ENCODE measurements at regions not wholly inside any gene's neighbourhood (a gene's known extent, or its start where the extent isn't known, plus 50 kb on each side); places are given as distances from the start of the nearest gene placed in this dataset.

- DNase-seq, result no peak
Observed at GRCh38 chr2:145692971-145693478, 1173.1 kb upstream of the ZEB2 start.

GRCh38 chr2:145691659-145692058 lies 1171.7 kb upstream of the ZEB2 start:
- no peak for DNase-seq

GRCh38 chr2:145690183-145690778 lies 1170.4 kb upstream of the ZEB2 start:
- DNase-seq, result no peak

DNA sequence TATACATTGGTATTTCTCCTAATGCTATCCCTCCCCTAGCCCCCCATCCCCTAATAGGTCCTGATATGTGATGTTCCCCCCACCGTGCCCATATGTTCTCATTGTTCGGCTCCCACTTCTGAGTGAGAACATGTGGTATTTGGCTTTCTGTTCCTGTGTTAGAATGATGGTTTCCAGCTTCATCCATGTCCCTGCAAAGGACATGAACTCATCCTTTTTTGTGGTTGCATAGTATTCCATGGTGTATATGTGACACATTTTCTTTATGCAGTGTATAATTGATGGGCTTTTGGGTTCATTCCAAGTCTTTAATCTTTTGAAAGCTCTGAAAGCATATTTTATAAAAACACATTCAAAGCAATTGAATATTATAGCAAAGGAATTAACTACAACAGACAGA lies 1169.4 kb upstream of the ZEB2 start:
- no peak for DNase-seq

- no peak for DNase-seq
Observed at GRCh38 chr2:145688156-145688555, 1168.2 kb upstream of the ZEB2 start.

GRCh38 chr2:145687442-145688134 lies 1167.7 kb upstream of the ZEB2 start:
- no peak for DNase-seq

DNA sequence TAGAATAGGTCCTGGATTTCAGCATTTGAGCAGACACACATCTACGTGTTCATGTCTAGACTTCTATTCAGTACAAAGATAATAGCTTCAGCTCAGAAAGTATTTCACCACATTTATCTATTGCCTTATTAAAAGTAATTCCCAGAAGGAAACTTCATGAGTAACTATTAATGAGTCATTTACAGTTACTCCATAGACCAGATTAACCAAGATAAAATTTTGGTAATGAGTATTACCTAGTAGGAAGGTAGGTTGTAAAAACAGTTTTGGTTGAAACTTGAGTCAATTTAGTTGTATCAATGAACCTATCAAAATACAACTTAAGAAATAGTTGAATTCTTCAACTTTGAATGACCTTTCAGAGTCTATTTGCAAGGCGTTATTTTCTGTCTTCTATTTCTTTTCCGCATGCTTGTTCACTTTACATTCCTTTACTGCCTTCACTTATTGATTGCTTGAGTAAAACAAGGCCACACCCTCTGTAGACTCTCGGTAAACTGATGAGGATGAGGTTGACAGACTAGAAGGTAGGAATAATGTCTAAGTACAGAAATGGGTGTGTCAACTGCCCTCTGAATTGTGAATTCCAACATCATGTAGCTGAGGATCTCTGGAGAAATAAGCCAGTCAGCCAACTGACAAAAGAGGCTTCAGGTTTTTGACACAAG lies 1165.6 kb upstream of the ZEB2 start:
- no peak for DNase-seq

- no peak for DNase-seq
Observed at GRCh38 chr2:145682546-145683157, 1162.7 kb upstream of the ZEB2 start.

- no peak for DNase-seq
Observed at GRCh38 chr2:145680276-145680675, 1160.4 kb upstream of the ZEB2 start.

- no peak for DNase-seq
Observed at GRCh38 chr2:145677371-145677770, 1157.5 kb upstream of the ZEB2 start.

DNA sequence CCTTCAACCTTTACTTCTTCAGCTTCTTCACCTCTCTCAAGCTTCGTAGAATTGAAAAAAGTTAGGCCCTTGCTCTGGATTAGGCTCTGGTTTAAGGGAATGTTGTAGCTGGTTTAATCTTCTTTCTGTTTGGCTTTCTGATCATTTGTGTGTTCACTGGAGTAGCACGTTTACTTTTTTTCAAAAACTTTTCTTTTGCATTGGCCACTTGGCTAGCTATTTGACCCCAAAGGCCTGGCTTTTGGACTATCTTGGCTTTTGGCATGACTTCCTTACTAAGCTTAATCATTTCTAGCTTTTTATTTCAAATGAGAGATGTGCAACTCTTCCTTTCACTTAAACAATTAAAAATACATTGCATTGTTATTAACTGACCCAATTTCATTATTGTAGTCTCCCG lies 1154.8 kb upstream of the ZEB2 start:
- no peak for DNase-seq

GRCh38 chr2:145669301-145669700 lies 1149.4 kb upstream of the ZEB2 start:
- DNase-seq, result no peak

GRCh38 chr2:145666552-145666951 lies 1146.6 kb upstream of the ZEB2 start:
- DNase-seq, result no peak

DNA sequence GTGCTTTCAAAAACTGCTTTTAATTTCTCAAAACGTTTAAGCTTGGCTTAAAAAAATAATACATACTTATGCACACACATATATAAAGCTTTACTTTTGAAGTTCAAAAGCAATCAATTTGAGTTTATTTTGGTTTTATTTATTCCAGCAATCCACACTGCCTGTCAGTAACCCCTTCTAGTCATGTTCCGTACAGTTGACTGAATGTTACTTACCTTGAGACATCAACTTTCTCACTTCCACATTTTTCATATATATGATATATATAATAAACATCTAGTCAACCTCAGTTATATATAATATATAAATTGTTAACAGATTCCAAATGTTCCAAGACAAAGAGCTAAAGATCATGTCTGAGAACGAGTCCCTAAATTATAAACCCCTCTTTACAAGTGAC lies 1137.3 kb upstream of the ZEB2 start:
- DNase-seq, result no peak

DNA sequence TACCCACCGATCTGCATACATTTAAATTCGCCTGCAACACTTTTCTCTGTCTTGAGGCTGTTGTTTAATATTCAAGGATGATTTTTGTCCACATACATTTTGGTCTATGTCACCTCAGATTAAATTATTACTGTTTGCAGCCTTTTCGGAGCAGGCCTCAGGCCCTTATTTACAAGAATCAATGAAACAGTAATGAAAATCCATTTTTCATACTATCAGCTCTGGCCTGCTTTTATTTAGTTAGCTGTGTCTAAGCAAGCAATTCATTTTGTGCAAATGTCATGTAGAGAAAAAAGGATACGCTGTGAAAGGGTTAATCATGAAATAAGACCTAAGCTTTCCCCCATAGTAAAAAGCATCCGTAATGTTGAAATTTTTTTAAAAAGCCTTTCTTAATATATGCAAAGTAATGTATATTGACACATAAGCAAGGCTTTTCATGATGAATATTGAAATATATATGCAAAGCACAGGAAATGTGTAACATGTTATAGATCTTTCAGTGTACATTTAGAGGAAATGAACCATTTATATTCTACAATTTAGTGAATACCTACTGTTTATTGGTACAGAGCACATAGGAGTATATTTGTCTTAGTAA lies 1135.3 kb upstream of the ZEB2 start:
- DNase-seq, result no peak

GRCh38 chr2:145654746-145655145 lies 1134.8 kb upstream of the ZEB2 start:
- DNase-seq, result no peak

DNA sequence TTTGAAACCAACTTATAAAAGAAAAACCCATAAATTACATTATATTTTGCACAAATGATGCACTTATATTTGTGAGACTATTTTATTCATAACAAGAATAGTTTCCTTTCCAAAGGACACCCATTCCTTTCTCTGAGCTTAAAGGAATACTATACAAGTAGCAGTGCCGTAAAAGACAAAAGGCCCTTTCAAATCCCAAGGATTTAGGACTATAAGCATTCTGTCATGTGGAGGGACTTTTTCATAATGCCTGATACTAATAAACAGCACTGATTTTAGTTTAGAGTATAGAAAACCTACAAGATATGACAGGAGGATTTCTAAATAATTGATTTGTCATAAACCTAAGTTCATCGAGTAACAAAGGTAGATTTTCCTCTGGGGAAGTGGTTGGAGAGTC lies 1134.2 kb upstream of the ZEB2 start:
- no peak for DNase-seq

GRCh38 chr2:145653553-145653952 lies 1133.6 kb upstream of the ZEB2 start:
- no peak for DNase-seq

DNA sequence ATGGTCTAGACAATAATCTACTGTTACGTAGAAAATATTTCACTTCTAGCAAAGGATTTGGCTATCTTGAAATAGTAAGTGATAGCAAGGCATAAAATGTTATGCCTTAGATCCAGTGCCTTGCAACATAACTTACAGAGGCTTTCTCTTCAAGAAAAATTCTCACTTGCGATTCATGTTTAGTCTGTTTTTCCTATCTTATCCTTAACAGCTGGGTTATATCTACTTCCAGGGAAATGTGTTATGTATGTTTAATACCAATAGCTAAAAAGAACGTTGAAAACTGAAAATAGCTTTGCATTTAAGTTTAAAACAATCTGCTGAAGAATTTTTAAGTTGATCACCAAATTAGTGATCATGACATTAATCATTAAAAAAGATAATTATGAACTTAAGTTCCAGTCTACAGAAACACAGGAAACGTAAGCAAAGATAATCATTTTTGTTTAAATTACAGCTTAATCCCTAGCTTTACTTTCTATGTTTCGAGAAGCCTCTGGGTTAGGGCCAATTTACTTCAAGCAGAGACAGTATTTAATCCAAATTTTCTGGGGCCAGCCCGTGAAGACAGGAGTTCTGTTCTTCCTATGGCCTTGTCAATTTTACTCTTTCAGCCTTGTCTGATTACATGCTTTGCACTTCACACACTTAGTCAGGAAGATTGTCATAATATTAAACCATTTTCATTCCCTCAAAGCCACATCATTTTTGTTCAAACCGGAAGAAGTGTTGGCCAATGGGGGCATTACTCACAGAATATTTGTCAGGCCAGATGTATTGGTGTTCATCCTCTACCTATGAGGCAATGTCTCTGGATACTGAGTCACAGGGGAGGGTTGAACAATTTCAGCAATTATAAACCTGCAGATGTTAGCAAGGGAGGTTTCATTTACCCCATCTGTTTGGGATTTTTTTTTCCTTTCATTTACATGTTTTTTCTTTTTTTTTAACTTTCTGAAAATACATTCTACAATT lies 1132.9 kb upstream of the ZEB2 start:
- no peak for DNase-seq

DNA sequence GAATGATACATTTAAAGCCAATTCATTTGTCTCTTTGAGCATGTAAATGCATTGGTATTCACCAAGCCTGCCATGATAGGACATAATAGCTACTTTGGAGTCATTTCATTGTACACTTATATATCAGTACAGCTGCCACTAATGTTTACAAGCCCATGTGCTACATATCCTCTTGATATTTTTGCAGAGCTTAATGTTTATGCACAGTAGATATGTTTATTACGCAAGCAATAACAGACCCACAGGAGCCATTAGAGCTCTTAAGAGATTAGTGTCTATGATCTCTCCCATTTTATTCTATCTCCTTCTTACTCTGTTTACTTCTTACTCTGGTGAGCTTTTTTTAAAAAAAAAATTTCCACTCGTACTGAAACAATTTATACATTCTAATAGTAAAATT lies 1132.1 kb upstream of the ZEB2 start:
- no peak for DNase-seq

DNA sequence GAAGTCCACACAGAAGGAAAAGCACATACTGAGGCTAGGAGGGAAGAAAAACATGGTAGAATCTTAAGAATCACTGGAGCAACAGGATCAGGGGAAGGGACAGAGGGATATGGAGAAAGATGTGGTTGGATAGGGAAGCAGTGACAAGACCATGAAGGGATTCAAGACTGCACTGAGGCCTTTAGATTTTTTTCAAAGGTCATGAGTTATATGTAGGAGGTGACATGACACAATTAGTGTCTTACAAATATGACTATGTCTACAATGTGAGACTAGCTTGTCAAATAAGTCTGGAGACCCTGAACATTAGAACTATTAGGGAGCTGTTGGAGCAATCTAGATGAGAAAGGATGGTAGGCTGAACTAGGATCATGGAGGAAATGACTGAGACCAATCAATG lies 1130.3 kb upstream of the ZEB2 start:
- DNase-seq, result no peak

- DNase-seq, result no peak
Observed at GRCh38 chr2:145649061-145649460, 1129.1 kb upstream of the ZEB2 start.
